GM12878 (cell line): ENCODE measurements at regions not wholly inside any gene's neighbourhood (a gene's known extent, or its start where the extent isn't known, plus 50 kb on each side); places are given as distances from the start of the nearest gene placed in this dataset.

ENCODE experiments used
- BMI1 ChIP-seq: fragments of 450-650 bp; IDR thresholded peaks from 2 replicates; pipeline ENCODE4 v1.6.1; 2016; ENCODE audit warnings: mild to moderate bottlenecking, moderate library complexity, borderline replicate concordance
- CBX5 ChIP-seq: sonication (generic); IDR thresholded peaks from 2 replicates; pipeline ENCODE4 v1.6.1; 2016; ENCODE audit warnings: low read depth, moderate library complexity, mild to moderate bottlenecking, inconsistent platforms
- DPF2 ChIP-seq: fragments of 450-650 bp; IDR thresholded peaks from 2 replicates; pipeline ENCODE4 v1.6.1; 2017; ENCODE audit warnings: mild to moderate bottlenecking
- E2F4 ChIP-seq: IDR thresholded peaks from 2 replicates; pipeline ENCODE4 v1.6.1; 2012; ENCODE audit warnings: low read depth, low read length, improper control_type of control experiment
- ELK1 ChIP-seq: IDR thresholded peaks from 2 replicates; pipeline ENCODE4 v1.6.1; 2012; ENCODE audit warnings: low read depth, low read length, improper control_type of control experiment
- HDAC6 ChIP-seq: fragments of 200-600 bp; sonication (generic); IDR thresholded peaks from one replicate; pipeline ENCODE4 v1.8.0; 2017; ENCODE audit warnings: antibody characterized with exemption; ENCODE audit not compliant: unreplicated experiment
- HDGF ChIP-seq: fragments of 450-650 bp; IDR thresholded peaks from 2 replicates; pipeline ENCODE4 v1.6.1; 2016; ENCODE audit warnings: antibody characterized with exemption
- HSF1 ChIP-seq: fragments of 150-350 bp; IDR thresholded peaks from 2 replicates; pipeline ENCODE4 v1.6.1; 2014; ENCODE audit warnings: mild to moderate bottlenecking, low read depth, low read length
- IRF3 ChIP-seq: fragments of 450-650 bp; IDR thresholded peaks from 2 replicates; pipeline ENCODE4 v1.6.1; 2014; ENCODE audit warnings: mild to moderate bottlenecking
- MEF2B ChIP-seq: fragments of 450-650 bp; IDR thresholded peaks from 2 replicates; pipeline ENCODE4 v1.6.1; 2018; ENCODE audit warnings: mild to moderate bottlenecking, moderate library complexity; ENCODE audit not compliant: partially characterized antibody, poor library complexity, severe bottlenecking
- MTA3 ChIP-seq: IDR thresholded peaks from 2 replicates; pipeline ENCODE4 v1.6.1; 2012; ENCODE audit warnings: low read length, inconsistent platforms, borderline replicate concordance
- NFIC ChIP-seq: IDR thresholded peaks from 2 replicates; pipeline ENCODE4 v1.6.1; 2012; ENCODE audit warnings: low read depth, mild to moderate bottlenecking, inconsistent platforms, low read length, moderate library complexity
- NR2C1 ChIP-seq: fragments of 450-650 bp; IDR thresholded peaks from 2 replicates; pipeline ENCODE4 v1.6.1; 2017; ENCODE audit warnings: antibody characterized with exemption, mild to moderate bottlenecking, moderate library complexity
- SRF ChIP-seq, 2 experiments: IDR thresholded peaks; 2 replicates each; pipeline ENCODE4 v1.6.1; 2011; ENCODE audit warnings: low read depth in 2 of 2, low read length in 2 of 2, mild to moderate bottlenecking in 1 of 2, moderate library complexity in 1 of 2
- TARDBP ChIP-seq: IDR thresholded peaks from 2 replicates; pipeline ENCODE4 v1.6.1; 2016; ENCODE audit warnings: borderline replicate concordance
- TCF12 ChIP-seq: IDR thresholded peaks from 2 replicates; pipeline ENCODE4 v1.6.1; 2011; ENCODE audit warnings: low read depth, mild to moderate bottlenecking, low read length
- YBX1 ChIP-seq: fragments of 450-650 bp; IDR thresholded peaks from 2 replicates; pipeline ENCODE4 v1.6.1; 2016; ENCODE audit warnings: antibody characterized with exemption
- ZNF274 ChIP-seq: IDR thresholded peaks from one replicate; pipeline ENCODE4 v1.8.0; 2011; ENCODE audit not compliant: insufficient read length, insufficient read depth
- ZNF592 ChIP-seq: fragments of 450-650 bp; IDR thresholded peaks from 2 replicates; pipeline ENCODE4 v1.6.1; 2017; ENCODE audit warnings: mild to moderate bottlenecking, moderate library complexity

GRCh38 chr2:12116228-12116750, 369.9 kb downstream of the LPIN1 start (continued):
- TF ChIP-seq ELK1 (no peak), BMI1 (0 out of 2 replicates have a peak, but pooled peaks have one; percentile 30), HDAC6 (no peak), TARDBP (no peak), NFIC (peak; percentile 31; the same call in 1 of the 2 replicates), MEF2B (peak; percentile 57), TCF12 (peak; percentile 79; the same call in 1 of the 2 replicates), HSF1 (no peak), ZNF592 (no peak), HDGF (no peak), DPF2 (peak; percentile 69), IRF3 (no peak), MTA3 (no peak), YBX1 (no peak), NR2C1 (no peak), ZNF274 (no peak), E2F4 (no peak), SRF (IDR thresholded peaks at IDR 0.05; ENCODE audit: low read depth in 2 of 2, low read length in 2 of 2) (no peak), CBX5 (no peak)
